Neural progenitor cell (in vitro differentiated cells): ENCODE measurements at regions not wholly inside any gene's neighbourhood (a gene's known extent, or its start where the extent isn't known, plus 50 kb on each side); places are given as distances from the start of the nearest gene placed in this dataset.

Source experiments
- EZH2 ChIP-seq: fragments of 200-600 bp; sonication (generic); IDR thresholded peaks from 2 replicates; pipeline ENCODE4 v1.6.1; 2017; ENCODE audit warnings: antibody characterized with exemption, mild to moderate bottlenecking, moderate library complexity
- EZH2phosphoT487 ChIP-seq: fragments of 200-600 bp; sonication (generic); IDR thresholded peaks from 2 replicates; pipeline ENCODE4 v1.6.1; 2017; ENCODE audit warnings: antibody characterized with exemption
- TF ChIP-seq, protein P1 (sequence below): fragments of 200-600 bp; sonication (generic); IDR thresholded peaks from 2 replicates; pipeline ENCODE4 v1.5.1; 2017; ENCODE audit warnings: antibody characterized with exemption, mild to moderate bottlenecking

DNA sequence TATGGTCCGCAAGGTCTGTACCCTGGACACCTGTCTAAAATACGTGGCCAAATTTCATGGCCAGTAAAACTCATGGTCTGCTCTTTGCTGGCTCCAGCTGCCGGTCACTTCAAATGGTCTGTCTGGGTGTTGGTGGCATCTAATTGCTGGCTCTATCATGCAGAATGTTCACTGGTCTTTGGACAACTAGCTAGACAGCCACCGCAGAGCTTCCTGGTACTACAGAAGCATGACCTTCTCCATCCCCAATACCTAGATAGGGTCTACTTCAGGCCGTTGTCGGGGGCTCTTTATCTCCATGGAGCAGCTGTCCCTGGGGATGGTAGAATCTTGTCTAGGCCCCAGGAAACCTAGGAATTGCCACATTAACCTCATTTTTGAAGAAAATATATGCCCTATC lies 88.4 kb upstream of the RMDN2 start:
- TF ChIP-seq, protein P1, sequence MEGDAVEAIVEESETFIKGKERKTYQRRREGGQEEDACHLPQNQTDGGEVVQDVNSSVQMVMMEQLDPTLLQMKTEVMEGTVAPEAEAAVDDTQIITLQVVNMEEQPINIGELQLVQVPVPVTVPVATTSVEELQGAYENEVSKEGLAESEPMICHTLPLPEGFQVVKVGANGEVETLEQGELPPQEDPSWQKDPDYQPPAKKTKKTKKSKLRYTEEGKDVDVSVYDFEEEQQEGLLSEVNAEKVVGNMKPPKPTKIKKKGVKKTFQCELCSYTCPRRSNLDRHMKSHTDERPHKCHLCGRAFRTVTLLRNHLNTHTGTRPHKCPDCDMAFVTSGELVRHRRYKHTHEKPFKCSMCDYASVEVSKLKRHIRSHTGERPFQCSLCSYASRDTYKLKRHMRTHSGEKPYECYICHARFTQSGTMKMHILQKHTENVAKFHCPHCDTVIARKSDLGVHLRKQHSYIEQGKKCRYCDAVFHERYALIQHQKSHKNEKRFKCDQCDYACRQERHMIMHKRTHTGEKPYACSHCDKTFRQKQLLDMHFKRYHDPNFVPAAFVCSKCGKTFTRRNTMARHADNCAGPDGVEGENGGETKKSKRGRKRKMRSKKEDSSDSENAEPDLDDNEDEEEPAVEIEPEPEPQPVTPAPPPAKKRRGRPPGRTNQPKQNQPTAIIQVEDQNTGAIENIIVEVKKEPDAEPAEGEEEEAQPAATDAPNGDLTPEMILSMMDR: no peak
- TF ChIP-seq EZH2 (no peak), EZH2phosphoT487 (no peak)
